Small intestine (tissue), 7 donors: ENCODE measurements at regions not wholly inside any gene's neighbourhood (a gene's known extent, or its start where the extent isn't known, plus 50 kb on each side); places are given as distances from the start of the nearest gene placed in this dataset.
A peak's percentile ranks its signal among the peaks of the same experiment; 100 is the strongest.

Experiments
- DNase-seq, 2 donors: peaks; one replicate each; pipeline versions ENCODE4 v3.0.0 to v3.0.0-alpha.2; 2013
- FAIRE-seq: peaks from 2 replicates; lab custom pipeline; 2012; peaks lifted over from hg19 to GRCh38; lab: Jason Lieb, UNC
- H3K27ac ChIP-seq, 3 donors: one replicate each; pipeline ENCODE4 v1.5.1; 2013; ENCODE audit warnings: low read length in 2 of 3, mild to moderate bottlenecking in 2 of 3, control low read depth in 1 of 3, inconsistent platforms in 1 of 3, low read depth in 1 of 3, moderate library complexity in 1 of 3
- H3K27me3 ChIP-seq, 3 donors: one replicate each; pipeline ENCODE4 v1.6.1; 2013; ENCODE audit warnings: low read length in 3 of 3, inconsistent platforms in 1 of 3; ENCODE audit not compliant: control insufficient read depth in 3 of 3, insufficient read depth in 3 of 3
- H3K36me3 ChIP-seq, 3 donors: one replicate each; pipeline ENCODE4 v1.6.1; 2013; ENCODE audit warnings: low read length in 3 of 3, inconsistent platforms in 1 of 3, low read depth in 1 of 3, mild to moderate bottlenecking in 1 of 3, moderate library complexity in 1 of 3; ENCODE audit not compliant: control insufficient read depth in 3 of 3, insufficient read depth in 2 of 3
- H3K4me1 ChIP-seq, 3 donors: one replicate each; pipeline ENCODE4 v1.6.1; 2013; ENCODE audit warnings: low read length in 2 of 3, inconsistent platforms in 1 of 3, low read depth in 1 of 3, mild to moderate bottlenecking in 1 of 3, moderate library complexity in 1 of 3; ENCODE audit not compliant: control insufficient read depth in 3 of 3, insufficient read depth in 2 of 3
- H3K4me3 ChIP-seq, 3 donors: one replicate each; pipeline ENCODE4 v1.5.1; 2013; ENCODE audit warnings: low read length in 3 of 3, control low read depth in 1 of 3, inconsistent platforms in 1 of 3, low read depth in 1 of 3, mild to moderate bottlenecking in 1 of 3, moderate library complexity in 1 of 3
- H3K9me3 ChIP-seq, 2 donors: one replicate each; pipeline ENCODE4 v1.6.1; 2013; ENCODE audit warnings: low read depth in 1 of 2, low read length in 1 of 2; ENCODE audit not compliant: control insufficient read depth in 2 of 2, insufficient read depth in 1 of 2
- WGBS, 3 donors: extraction: QIAGEN DNeasy Blood & Tissue Kit; methylation state at CpG; one replicate each; pipeline ENCODE4 v1.1.7; 2013; 5-methylcytosine and 5-hydroxymethylcytosine counted together
- donor health status: healthy with polysubstance abuse.
- donor health status: control.
- donor health status: control.
- donor health status: Bipolar disorder and iron deficiency.
- donor health status: healthy.

DNA sequence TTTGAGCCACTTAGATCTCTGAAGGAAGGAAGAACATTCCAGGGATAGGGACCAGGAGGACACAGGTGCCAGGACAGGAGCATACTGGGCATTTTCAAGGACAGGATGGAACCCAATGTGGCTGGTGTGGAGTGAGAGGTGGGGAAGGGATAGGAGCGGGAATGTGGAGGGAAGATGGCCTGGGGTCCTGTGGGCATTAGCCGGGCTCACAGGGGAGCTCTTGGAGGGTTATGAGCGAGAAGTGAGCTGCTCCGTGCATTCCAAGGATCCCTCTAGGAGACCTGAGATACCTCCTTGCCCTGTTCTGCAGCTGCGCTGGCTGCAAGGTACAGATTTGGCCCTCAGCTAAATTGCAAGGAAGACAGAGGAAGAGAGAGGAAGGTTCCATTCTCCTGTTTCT is 87.5 kb downstream of the IER5 start:
- H3K4me1 ChIP-seq: peaks cover 0 to 52% (median 8%) of the 10 kb centered on the region in 3 donors
- H3K4me3 ChIP-seq: no peak overlapping the region
- peaks cover 0 to 26% of the 10 kb centered on the region in 2 donors for H3K9me3 ChIP-seq
- WGBS, 3 donors: 83 to 93% (median 89%) methylated on average over 5 of the region's 5 CpGs
- H3K27me3 ChIP-seq: no peaks in the 10 kb centered on the region
- FAIRE-seq (no peak), DNase-seq (no peak)
- peak overlapping the region in 2 of 3 donors; percentile 13 to 84 for H3K27ac ChIP-seq
- peaks cover 0 to 5% (median 0%) of the 10 kb centered on the region in 3 donors for H3K36me3 ChIP-seq

GRCh38 chr1:181178241-181178879 is 89.9 kb downstream of the IER5 start:
- Histone ChIP-seq H3K36me3 (peaks cover 0 to 11% (median 0%) of the 10 kb centered on the region in 3 donors), H3K9me3 (peaks cover 0 to 6% of the 10 kb centered on the region in 2 donors), H3K27ac (no peak overlapping the region), H3K4me1 (peaks cover 0 to 52% (median 8%) of the 10 kb centered on the region in 3 donors), H3K27me3 (no peaks in the 10 kb centered on the region), H3K4me3 (no peak overlapping the region)
- DNase-seq (no peak), FAIRE-seq (no peak)
- 56 to 84% (median 69%) methylated on average over 8 to 9 of the region's 9 CpGs for WGBS, 3 donors

DNA sequence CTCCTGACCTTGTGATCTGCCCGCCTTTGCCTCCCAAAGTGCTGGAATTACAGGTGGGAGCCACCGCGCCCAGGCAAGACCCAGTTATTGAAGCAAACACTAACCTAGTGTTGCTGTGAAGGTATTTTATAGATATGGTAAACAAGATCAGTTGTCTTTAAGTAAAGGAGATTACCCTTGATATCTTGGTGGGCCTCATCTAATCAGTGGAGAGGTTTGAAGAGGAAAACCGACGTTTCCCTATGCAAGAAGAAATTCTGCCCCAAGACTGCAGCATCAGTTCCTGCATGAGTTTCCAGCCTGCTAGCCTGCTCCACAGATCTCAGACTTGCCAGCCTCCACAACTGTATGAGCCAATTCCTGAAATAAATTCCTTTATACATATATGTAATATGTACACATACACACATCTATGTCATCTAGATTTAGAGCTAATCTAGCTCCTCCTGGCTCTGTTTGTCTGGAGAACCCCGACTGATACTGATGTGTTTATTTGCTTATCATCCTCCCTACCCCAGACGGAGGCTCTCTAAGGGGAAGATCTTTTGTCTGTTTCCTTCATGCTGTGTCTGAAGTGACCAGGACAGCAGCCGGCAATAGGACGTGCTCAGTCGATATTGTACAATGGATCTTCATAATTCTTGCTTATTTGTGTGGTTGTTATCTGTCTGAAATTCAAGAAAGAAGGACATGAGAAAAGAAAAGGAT is 90.9 kb downstream of the IER5 start:
- Histone ChIP-seq H3K9me3 (no peaks in the 10 kb centered on the region), H3K4me3 (no peak overlapping the region), H3K27me3 (peaks cover 0 to under 1% (median 0%) of the 10 kb centered on the region in 3 donors), H3K4me1 (peaks cover 0 to 43% (median 8%) of the 10 kb centered on the region in 3 donors), H3K27ac (peak overlapping the region in 1 of 3 donors; percentile 7), H3K36me3 (peaks cover 0 to 11% (median 0%) of the 10 kb centered on the region in 3 donors)
- no peak for FAIRE-seq
- no peak for DNase-seq
- 61 to 65% (median 64%) methylated on average over 10 of the region's 10 CpGs for WGBS, 3 donors

DNA sequence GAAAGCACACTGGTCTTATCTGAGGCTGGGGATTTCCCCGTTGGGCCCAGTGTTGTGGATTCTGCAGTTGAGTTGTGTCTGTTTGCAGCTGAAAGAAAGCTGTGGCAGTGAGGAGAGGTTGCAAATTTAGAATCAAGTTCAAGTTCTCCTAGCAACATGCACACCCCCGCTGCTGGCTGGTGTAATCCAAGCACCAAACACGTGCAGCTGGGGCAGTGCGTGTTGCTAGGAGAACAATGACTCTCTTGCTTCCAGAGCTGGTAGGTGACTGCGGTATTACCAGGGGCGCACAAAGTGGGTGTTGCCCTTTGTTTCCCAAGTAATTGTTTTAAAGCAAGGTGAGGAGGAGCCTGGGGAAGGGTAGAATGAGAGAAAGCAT is 91.5 kb downstream of the IER5 start:
- peaks cover 0 to 11% (median 0%) of the 10 kb centered on the region in 3 donors for H3K36me3 ChIP-seq
- H3K27ac ChIP-seq: peak overlapping the region in 1 of 3 donors; percentile 7
- H3K4me1 ChIP-seq: peaks cover 0 to 37% (median 8%) of the 10 kb centered on the region in 3 donors
- no peak overlapping the region for H3K4me3 ChIP-seq
- no peaks in the 10 kb centered on the region for H3K9me3 ChIP-seq
- peak; percentile 39 to 69 for DNase-seq
- 7 to 17% (median 11%) methylated on average over 6 of the region's 6 CpGs for WGBS, 3 donors
- no peak for FAIRE-seq
- peaks cover 0 to 5% (median 0%) of the 10 kb centered on the region in 3 donors for H3K27me3 ChIP-seq

GRCh38 chr1:181180407-181181031 is 92.0 kb downstream of the IER5 start:
- H3K4me1 ChIP-seq: peaks cover 0 to 32% (median 4%) of the 10 kb centered on the region in 3 donors
- no peak for DNase-seq
- FAIRE-seq: no peak
- no peak overlapping the region for H3K4me3 ChIP-seq
- H3K36me3 ChIP-seq: peaks cover 0 to 14% (median 0%) of the 10 kb centered on the region in 3 donors
- no peaks in the 10 kb centered on the region for H3K9me3 ChIP-seq
- peak overlapping the region in 1 of 3 donors; percentile 14 for H3K27ac ChIP-seq
- 57 to 86% (median 83%) methylated on average over 11 of the region's 11 CpGs for WGBS, 3 donors
- peaks cover 0 to 5% (median 0%) of the 10 kb centered on the region in 3 donors for H3K27me3 ChIP-seq

GRCh38 chr1:181181792-181182585 is 93.5 kb downstream of the IER5 start:
- no peak for DNase-seq
- no peaks in the 10 kb centered on the region for H3K9me3 ChIP-seq
- peaks cover 0 to 16% (median 0%) of the 10 kb centered on the region in 3 donors for H3K36me3 ChIP-seq
- no peak for FAIRE-seq
- WGBS, 3 donors: 79 to 92% (median 87%) methylated on average over 11 of the region's 11 CpGs
- no peak overlapping the region for H3K4me3 ChIP-seq
- peaks cover 0 to 24% (median 0%) of the 10 kb centered on the region in 3 donors for H3K4me1 ChIP-seq
- H3K27me3 ChIP-seq: peaks cover 0 to 5% (median 0%) of the 10 kb centered on the region in 3 donors
- no peak overlapping the region for H3K27ac ChIP-seq

GRCh38 chr1:181184621-181185020 is 96.1 kb downstream of the IER5 start:
- Histone ChIP-seq H3K9me3 (no peaks in the 10 kb centered on the region), H3K36me3 (peaks cover 0 to 14% (median 0%) of the 10 kb centered on the region in 3 donors), H3K27ac (no peak overlapping the region), H3K27me3 (peaks cover 0 to 5% (median 0%) of the 10 kb centered on the region in 3 donors), H3K4me3 (no peak overlapping the region), H3K4me1 (peaks cover 0 to 17% (median 2%) of the 10 kb centered on the region in 3 donors)
- no peak for FAIRE-seq
- DNase-seq: no peak
- WGBS, 3 donors: 90 to 92% (median 92%) methylated on average over 5 of the region's 5 CpGs
